Activated T-cell treated with anti-CD3 and anti-CD28 coated beads for 1 hour (primary cell): ENCODE measurements at regions not wholly inside any gene's neighbourhood (a gene's known extent, or its start where the extent isn't known, plus 50 kb on each side); places are given as distances from the start of the nearest gene placed in this dataset.

Source experiments
- DNase-seq: peaks from one replicate; pipeline ENCODE4 v3.0.0-alpha.2; 2020; ENCODE audit warnings: low read depth

DNA sequence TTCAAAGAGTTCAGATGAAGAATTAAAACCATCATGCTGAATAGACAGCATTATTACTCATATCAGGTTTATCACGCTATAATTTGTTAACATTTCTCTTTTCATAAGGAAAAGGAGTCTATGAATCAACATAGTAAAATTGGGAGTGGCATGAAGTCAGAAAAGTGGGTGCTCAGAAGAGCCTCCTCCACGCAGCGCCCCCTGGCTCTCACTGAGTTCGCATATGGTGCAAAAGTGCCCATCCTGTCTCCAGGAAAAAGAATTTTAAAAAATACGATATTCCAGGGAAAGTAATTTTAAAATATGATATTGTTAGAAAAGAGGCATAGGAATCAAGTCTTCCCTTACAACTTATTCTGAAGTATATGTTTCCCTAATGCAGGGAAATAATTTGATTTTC, 176.3 kb upstream of the TCERG1L start:
- no peak for DNase-seq

DNA sequence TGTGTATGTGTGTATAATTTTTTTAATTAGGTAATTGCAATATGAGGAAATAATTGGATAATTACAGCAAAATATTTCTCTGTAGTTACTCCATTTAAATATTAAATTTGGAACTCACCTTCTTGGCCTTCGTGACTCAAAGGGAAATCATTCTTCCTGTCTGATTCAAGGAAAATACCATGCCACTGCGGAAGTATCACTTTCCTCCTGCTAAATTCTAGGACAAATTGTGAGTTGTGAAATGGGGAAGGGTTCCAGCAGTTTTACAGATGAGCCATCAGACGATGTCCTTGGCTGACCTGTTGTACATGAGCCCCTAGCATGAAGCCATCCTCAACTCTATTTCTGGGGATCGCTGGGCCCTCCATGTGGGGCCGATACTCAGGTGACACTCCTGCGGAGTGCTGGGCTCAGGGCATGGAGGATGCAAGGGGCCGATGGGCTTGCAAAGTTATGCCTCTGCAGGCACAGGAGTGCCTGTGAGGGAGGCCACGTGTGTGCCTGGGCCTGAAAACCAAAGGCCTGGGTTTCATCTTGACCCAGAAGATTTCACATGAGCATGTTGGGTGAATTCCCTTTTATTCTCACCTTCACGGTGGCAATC, 179.6 kb upstream of the TCERG1L start:
- no peak for DNase-seq

DNA sequence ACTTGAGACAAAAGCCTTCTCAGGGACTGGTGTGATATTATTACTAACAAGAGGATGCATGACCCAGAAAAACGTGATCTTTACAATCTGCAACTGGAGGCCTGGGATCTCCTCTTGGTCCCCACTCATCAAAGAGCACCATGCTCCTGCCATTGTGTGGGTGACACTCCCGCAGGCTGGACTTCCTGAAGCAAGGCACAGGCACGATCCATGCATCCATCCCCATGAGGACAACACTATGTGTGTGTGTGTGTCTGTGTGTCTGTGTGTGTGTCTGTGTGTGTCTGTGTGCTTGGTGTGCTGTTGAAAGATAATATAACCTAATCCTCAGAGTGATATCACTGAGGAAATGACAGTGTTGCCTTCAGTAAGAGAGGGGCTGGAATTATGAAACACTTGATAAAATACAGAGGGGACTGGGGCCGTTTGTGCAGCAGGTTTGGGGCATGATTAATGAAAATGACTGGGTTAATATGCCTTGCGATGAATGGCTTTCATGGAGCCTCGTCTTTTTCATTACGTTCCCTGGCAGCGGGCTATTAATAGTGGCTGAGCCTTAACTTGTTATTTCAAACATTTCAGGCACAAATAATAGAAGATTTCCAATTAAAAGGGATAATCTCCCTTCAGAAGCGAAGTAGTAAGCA, 180.8 kb upstream of the TCERG1L start:
- no peak for DNase-seq

DNA sequence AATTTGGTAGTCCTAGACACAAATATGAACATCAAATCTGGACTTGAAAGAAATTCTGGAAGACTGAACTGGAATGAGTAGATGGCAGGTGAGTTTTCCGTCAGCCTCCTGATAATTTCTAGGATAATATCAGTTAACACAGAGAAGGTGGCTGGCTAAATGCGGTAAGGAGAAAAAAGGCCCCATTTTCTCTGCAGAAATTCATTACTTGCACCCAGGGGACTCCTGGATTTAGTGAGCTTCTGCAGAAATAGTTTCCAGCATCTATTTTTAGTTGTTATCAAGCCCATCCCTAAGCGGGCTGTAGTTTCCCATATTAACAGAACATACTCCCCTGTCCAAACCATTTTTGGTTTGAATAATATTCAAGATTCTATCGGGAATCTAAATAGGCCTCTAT, 181.9 kb upstream of the TCERG1L start:
- no peak for DNase-seq

DNA sequence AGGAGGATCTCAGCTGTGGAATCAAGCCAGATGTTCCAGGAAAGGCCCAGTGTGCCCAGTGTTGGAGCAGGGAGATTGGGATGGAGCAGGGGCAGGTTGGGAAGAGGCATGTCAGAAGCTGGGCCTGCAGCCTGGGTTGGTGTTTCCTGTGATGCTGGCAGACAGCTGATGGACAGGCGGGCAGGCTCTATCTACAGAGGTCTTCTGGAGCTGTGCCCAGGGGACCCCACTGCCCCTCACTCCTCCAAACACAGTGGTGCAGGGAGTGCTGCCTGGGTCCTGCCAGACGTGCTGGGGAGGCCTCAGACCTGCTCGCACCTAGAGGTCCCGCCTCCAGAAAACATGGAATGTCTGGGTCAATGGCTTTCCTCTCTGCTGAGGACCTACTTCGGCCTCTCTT, 182.9 kb upstream of the TCERG1L start:
- DNase-seq: no peak

DNA sequence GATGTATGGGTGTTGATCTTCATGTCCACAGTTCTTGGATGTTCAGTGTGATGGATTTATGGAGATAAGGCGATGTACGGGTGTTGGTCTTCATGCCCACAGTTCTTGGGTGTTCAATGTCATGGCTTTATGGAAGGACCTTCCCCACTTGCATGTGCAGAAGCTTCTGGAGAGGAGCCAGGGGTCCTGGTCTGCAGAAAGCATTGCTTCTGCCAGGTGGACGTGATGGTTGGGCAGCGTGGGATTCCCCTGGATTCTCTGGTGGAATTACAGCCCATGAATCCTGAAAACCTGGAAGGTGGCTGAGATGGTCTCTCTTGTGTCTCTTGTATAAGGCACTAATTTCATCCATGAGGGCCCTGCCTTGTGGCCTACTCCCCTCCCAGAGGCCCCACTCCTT, 183.7 kb upstream of the TCERG1L start:
- DNase-seq: no peak

DNA sequence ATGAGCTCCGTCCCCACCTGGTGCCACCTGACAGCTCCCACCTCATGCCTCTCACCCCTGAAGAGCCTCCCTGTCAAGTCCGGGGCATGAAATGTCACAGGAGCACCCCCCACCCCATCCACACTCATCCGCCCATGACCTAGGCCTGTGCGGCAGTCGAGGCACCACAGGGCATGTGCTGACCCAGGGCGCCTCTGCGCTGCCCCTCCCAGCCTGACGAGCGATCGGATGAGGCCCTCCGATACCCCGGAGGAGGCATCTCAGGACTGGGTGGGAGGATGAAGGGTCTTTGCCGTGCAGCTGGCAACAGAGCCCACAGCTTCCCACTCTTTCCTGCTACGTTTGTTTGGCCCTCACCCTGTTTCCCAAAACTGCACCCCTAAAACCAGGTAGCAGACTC, 184.4 kb upstream of the TCERG1L start:
- no peak for DNase-seq

DNA sequence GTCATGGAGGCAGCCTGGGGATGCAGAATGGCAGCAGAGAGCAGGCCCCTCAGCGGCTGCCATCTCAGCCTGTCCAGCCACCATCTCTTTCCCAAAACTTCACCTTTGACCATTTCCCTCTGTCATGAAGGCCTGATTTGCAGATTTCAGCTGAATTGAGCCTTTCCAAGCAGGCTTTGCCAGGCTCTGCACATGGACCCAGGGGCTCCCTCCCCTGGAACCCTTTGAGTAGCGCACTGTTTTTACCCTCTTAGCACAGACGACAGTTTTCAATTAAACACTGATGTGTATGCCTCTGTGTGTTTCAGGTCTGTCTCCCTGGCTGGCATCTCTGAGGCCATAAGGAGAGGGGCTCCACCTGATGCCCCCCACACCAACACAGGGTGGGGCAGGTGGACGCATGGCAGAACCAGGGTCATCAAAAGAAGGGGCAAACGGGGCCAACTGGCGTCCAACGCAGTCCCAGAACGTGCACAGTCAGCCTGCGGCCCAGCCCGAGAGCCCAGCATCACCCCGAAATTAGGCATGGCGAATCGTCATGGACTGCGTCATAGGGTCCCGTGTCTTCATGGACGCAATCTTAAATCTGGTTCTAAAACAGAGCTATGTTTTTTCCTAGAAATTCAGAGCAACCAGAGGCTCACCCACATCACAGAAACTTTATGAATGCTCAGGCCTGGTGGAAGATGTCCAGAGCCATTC, 185.0 kb upstream of the TCERG1L start:
- no peak for DNase-seq

DNA sequence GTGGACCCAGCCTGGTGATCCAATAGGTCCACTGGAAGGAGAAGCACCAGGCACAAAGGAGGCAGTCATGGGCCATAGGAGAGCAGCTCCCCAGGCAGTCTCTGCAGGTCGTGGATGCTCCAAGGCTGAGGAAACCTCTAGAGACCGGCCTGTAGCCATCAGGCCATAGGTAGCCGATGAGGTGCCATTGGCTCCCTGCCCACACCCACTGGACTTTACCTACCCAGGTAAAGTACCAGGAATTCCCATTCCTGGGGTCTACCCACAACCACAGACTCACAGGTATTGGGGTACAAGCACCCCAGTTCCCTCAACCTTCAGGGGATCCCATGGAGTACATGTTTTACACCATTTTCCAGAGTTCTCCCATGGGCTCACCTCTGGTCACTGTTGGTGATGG, 188.0 kb upstream of the TCERG1L start:
- no peak for DNase-seq

DNA sequence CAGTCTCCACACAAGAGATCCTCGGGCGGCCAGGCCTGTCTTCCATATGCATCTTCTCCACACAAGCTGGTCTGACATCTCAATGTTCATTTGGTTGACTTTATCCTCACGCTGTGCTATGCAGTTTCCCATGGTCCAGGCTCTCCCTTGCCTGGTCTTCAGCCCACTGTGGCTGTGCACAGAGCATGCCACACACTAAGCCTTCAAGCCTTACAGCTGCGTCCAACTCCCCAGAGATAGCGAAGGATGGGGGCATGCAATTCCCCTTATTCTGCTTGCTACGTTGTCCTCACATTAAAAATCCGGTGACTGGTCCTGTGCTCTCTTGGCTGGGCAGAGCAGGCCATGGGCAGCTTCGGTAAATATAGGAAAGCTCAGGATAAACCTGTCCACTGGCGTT, 188.7 kb upstream of the TCERG1L start:
- no peak for DNase-seq

DNA sequence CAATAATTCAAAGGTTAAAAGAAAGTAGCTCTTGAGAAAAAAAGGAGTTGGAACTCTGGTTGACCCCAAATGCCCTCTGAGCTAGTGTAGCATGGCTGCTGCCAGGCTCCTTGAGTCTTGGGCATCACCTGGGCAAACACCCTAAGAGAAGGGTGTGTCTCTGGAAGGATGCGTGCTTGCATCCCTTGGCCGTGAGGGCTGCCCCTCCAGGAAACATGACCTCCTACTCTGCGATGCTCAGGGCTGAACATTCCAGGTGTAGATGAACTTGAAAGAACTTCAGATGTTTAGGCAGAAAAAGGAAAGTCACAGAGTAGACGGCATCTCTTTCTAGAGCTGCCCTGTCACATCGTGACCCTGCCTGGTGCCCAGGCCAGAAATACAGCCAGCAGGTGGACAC, 189.4 kb upstream of the TCERG1L start:
- DNase-seq: no peak

DNA sequence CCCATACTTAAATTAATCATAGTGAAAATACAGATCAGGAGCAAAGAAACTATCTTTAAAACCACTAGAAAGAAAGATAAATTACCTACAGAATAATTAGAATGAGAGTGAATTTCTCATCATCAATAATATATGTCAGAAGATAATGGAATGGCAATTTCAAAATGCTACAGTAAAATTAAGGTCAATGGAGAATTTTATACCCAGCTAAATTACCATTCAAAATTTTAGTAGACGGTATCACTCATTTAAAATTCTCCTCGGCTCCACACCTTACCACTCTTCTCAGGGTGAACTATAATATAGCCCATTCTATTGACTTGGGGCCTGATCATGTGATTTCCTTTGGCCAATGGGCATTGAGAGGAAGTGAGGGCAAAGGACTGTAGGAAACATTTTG, 192.5 kb upstream of the TCERG1L start:
- no peak for DNase-seq

DNA sequence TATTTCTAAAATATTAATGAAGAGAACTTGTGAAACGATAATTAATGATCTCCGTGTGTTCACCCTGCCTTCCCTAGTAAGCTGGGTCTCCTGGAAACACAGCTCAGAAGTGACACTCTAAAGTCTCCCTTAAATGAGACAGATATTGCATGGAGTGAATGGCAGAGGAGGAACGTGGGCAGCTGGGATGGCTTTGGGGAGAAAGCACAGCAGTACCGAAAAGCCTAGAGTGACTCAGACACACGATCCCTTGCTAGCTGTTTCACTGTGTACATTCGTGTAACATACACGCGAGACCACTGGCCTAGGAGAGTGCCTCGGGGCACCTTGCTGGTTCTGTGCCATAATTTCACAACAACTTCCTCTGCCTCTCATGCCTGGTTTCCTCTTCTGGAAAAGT, 199.9 kb upstream of the TCERG1L start:
- DNase-seq: no peak

DNA sequence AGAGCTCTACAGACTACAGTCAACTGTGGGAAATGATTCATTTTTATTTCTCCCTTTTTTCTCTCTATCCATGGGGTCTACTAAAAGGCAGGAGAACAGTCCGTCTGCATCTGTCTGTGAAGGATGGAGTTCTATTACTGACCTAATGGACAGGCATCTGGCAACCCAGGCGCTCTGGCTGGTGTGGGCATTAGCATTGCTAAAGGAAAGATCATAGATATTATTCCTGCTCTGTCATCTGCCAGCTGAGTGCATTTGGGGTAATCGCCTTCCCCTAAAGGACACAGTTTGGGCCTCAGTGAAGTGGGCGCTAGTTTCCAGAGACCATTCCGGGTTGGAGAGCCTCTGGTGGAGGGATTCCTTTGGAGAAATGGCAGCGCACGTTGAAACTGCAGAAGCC, 201.3 kb upstream of the TCERG1L start:
- no peak for DNase-seq

DNA sequence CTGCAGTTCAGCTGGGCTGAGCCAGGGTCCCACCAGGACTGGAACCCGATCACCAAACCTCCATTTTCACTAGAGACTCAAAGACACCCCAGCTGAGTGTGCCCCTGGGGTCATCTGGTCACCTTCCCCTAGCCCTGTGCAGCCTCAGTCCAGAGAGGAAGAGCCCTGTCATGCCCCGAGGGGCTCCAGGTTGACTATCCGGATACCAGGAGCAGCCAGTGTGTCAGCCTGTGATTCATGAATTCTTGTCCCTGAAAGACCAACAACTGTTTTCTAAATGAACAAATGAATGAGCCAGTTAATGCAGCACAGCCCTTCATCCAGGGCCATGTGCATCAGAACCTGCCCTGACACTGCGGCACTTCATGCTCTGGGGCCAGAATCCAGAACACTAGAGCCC, 201.9 kb upstream of the TCERG1L start:
- DNase-seq: no peak

DNA sequence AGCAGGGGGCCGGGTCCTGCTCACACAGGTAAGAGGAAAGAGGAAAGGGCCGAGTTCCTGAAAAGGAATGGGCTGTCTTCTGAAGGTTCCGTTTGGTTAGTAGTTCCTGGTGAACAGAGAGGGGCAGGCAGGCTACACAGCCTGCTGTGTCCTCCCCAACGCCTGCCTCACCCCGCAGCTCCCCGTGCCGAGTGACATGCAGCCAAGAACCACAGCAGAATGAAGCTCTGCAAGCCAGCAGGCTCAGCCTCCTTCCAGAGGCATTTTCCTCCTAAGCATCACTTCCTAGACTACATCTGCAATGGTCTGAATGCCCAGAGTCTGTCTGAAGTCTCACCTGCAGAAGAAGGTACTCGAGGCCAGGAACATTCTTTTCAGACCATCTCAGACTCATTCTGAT, 202.4 kb upstream of the TCERG1L start:
- DNase-seq: no peak

DNA sequence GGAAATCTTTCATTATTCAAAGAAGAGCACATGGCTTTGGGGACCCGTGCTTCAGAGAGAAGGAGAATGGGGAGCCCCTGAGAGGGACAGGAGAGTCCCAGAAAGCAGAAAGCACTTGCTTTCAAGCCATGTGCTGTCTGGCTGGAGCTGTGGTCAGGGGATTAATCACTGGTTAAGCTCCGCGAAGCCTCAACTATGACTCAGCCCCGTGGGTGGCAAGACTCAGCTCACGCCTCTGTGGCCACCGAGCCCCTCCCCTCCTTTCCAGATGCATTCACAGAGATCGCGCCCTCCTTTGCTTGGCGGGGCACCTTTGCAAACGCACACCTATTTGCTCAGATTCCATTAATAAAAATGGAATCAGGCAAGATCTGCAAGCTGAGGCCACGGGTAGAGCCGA, 202.9 kb upstream of the TCERG1L start:
- no peak for DNase-seq

DNA sequence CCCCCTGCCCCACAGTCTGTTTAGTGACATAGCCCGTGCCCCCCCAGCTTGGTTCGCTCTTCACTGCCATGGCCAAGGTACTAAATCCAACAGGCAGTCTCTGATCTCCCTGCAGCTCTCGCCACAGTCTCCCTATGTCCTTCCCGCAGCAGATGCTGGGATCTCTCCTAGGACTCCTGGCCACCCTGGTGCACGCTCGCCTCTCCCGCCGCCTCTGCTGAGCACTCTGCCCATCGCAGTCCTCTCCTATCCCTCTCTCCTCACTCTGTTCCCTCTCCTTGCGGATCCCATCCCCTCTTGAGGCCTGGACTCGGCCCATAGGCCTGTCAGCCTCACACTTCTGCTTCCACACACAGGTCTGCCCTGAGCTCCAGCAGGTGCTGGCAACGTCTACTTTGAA, 204.8 kb upstream of the TCERG1L start:
- DNase-seq: no peak

DNA sequence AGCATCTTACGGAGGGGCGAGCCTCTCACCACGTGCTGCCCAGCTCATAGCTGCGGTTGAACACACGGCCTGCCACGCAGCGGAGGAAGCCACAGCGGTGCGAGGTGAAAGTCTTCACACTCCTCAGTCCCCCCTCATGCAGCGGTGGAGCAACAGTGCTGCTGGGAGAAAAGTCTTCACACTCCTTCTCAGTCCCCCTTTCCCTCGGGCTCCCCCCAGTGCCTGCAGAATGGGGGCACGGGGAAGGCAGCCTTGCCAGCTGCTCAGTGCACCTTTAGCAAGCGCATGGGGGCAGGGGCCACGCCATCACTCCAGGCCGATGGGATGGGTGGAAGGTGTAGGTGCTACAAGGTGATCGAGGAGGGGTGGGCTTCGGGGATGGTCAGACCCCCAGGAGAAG, 206.3 kb upstream of the TCERG1L start:
- no peak for DNase-seq

DNA sequence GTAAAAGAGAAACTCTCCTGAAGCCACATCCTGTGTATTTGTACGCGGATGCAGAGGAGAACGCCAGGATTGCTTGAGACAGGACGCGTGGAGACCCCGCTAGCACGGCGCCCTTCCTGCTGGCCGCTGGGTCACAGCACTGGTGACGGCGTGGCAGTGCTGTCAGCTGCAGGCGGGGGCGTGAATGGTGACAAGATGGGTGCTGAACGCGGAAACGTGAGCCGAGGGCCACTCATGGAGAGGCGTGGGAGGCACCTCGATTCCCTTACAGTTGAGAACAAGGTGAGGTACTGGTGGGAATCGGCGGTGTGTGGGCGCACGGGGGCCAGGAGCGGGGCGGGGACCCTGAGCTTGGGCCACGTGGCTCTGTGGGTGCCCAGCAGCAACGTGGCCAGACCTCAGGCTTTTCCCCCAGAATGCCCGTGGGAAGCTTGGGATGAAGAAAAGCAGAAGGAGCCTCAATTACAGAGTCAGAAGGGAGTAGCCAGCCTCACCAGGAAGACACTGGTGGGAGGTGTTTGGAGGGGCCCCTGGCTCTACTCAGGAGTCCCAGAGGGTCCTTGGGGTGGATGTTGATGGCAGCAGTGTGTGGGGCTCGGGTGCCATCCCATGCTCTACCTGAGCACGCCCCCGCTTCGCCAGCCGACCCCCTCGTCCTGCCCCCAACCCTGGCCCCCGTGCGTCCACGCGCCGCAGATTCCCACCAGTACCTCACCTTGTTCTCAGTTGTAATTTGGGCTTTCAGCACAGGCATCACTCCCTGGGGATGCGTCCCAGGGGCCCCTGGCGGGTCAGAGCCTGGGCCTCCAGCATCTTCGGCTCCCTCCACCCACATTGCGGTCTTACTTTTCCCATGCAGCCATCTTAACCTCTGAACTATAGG, 208.4 kb upstream of the TCERG1L start:
- DNase-seq: no peak

DNA sequence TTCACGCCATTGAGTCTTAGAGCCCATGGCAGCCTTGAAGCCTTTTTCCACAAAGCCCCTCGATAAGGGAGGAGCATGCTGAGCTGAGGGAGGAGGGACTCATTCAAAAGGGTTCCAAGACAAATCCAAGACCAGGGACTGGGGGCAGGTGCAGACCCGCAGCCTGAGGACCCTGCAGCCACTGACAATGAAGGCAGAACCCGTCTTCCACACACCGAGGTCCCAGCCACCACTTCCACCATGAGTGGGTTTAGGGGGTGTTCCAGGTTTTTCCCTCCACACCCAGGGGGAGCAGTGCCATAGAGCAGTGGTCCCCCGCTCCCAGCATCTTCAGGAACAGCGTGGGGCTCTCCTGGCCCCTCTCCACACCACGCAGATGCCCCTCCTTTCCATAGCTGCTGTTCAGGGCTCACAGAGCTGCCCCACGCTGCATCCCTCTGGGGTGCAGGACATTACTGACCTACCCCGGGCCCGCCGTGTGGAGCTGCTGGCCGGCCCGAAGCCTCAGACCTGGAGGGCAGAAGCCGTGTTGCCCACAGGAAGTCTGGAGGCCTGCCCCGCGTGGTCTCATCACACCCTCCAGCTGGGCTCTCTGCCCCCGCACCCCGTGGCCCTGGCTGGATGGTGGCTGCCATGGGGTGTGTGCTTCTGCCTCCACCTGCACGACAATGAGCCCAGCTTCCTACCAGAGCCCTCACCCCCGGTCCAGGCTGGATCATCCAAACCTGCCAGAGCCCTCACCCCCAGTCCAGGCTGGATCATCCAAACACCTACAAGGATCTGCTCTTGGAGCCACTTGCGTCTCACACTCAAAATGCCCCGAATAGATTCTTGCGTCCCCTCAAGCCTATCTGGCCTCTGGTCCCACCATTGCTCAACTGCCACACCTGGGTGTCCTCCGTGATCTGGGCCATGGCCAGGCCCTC, 220.0 kb upstream of the TCERG1L start:
- DNase-seq: no peak

DNA sequence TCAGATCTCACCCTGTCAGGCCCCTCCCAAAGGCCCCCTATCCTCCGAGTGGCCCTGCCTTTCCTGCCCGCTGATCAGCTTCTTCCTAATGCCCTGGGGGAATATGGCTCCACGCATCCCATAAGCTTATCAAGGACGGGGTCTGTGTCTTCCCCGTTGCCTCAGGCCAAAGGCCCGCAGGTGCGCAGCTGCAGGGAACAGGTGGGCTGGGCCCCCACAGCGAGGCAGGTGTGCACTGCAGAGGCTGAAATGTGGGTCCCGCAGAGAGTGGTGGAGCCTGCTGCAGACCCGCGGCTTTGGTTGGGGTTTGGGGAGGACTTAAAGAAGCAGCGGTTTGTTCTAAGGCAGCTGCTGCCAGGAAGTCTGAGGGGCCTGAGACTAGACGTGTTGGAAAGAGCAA, 220.8 kb upstream of the TCERG1L start:
- DNase-seq: no peak
